NT2/D1 (cell line): ENCODE measurements at regions not wholly inside any gene's neighbourhood (a gene's known extent, or its start where the extent isn't known, plus 50 kb on each side); places are given as distances from the start of the nearest gene placed in this dataset.

Experiments
- SUZ12 ChIP-seq: IDR thresholded peaks from 2 replicates; pipeline ENCODE4 v1.6.1; 2011; ENCODE audit not compliant: insufficient read length, insufficient read depth; ENCODE audit errors: extremely low read depth
- YY1 ChIP-seq: IDR thresholded peaks from 2 replicates; pipeline ENCODE4 v1.6.1; 2011; ENCODE audit not compliant: insufficient read length, insufficient read depth
- ZNF274 ChIP-seq: IDR thresholded peaks from 2 replicates; pipeline ENCODE4 v1.6.1; 2011; ENCODE audit warnings: mild to moderate bottlenecking, low read depth, low read length

- TF ChIP-seq ZNF274 (no peak), YY1 (no peak), SUZ12 (no peak)
These were observed 321.8 kb upstream of the SPRED2 start for GRCh38 chr2:65754219-65754618.
